ENCODE measurements at regions not wholly inside any gene's neighbourhood (a gene's known extent, or its start where the extent isn't known, plus 50 kb on each side); places are given as distances from the start of the nearest gene placed in this dataset.

DNA sequence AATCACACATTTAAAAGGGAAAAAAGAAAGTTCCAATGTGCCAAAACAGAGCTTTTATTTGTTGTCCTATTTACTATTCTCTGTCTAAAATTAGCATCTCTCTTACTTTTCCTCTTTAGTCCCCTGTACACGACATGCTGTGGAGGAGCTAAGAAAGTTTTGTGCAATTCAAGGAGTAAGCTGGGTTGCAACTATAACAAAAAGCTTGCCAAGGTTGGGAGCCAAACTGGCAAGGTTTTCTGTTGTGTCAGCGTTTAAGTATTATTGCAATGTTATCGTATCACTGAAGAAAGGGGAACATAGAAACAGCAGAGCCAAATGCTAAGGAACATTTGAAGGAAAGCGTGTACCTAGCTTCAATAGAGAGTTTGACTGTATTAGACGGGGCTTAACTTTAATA is 680.8 kb downstream of the CETN3 start:
- no peak overlapping the region for H2BK120ac ChIP-seq (ENCODE audit: low read depth, low read length)
- no peak overlapping the region for H4K91ac ChIP-seq (ENCODE audit: insufficient read depth, low read depth, low read length)
- no peaks in the 10 kb centered on the region for H3K36me3 ChIP-seq (ENCODE audit: control insufficient read depth, insufficient read depth, low read length)
- ATAC-seq (ENCODE audit: low read depth), result no peak
- no peaks in the 10 kb centered on the region for H3K79me1 ChIP-seq (ENCODE audit: low read depth in 1 of 2, low read length in 2 of 2)
- peak; percentile 0 for DNase-seq
- no peak overlapping the region for H4K8ac ChIP-seq (ENCODE audit: low read depth in 2 of 2, low read length in 2 of 2)
- H3K4me3 ChIP-seq (ENCODE audit: insufficient read depth, low read depth, low read length), result no peak overlapping the region
- H3K9me1 ChIP-seq (ENCODE audit: insufficient read depth, low read length), result no peaks in the 10 kb centered on the region
- no peak overlapping the region for H3K23ac ChIP-seq (ENCODE audit: low read depth, low read length)
- BruUV-seq (replicated peaks), result no TSS peak
- dilution Hi-C loops (cut with HindIII; ENCODE audit: low sequenced_read_pairs, unreplicated experiment), result no loop called here
- H3K27ac ChIP-seq (ENCODE audit: insufficient read depth, low read length), result no peak overlapping the region
- no peak overlapping the region for H3K14ac ChIP-seq (replicated peaks; ENCODE audit: low read depth, low read length)
- no peaks in the 10 kb centered on the region for H3K27me3 ChIP-seq (ENCODE audit: control insufficient read depth, insufficient read depth, low read length)
- H3K9me3 ChIP-seq (ENCODE audit: control insufficient read depth, insufficient read depth, low read length), result no peaks in the 10 kb centered on the region
- no peak overlapping the region for H4K5ac ChIP-seq (ENCODE audit: low read depth, low read length)
- no peak overlapping the region for H3K18ac ChIP-seq (ENCODE audit: low read depth, low read length)
- no peak overlapping the region for H3K4ac ChIP-seq (ENCODE audit: low read depth, low read length)
- no peak overlapping the region for H2BK15ac ChIP-seq (ENCODE audit: low read depth, low read length)
- no peak overlapping the region for H3K9ac ChIP-seq (ENCODE audit: low read depth, low read length)
- in situ Hi-C loops (cut with MboI; ENCODE audit: low sequenced_read_pairs), result no loop called here
- TF ChIP-seq CHD1 (IDR thresholded peaks at IDR 0.05; ENCODE audit: low read depth, low read length), result no peak
- no peak for TF ChIP-seq RFX5 (IDR thresholded peaks at IDR 0.05; ENCODE audit: low read depth, low read length)
- peak; percentile 83 for TF ChIP-seq MAFK (IDR thresholded peaks at IDR 0.05; ENCODE audit: low read depth, low read length)
- H4K20me1 ChIP-seq (ENCODE audit: insufficient read depth, low read length), result no peaks in the 10 kb centered on the region
- H2AK5ac ChIP-seq (ENCODE audit: low read depth, low read length), result no peak overlapping the region
- H2AFZ ChIP-seq (replicated peaks; ENCODE audit: low read length, poor library complexity), result no peak overlapping the region
- no peak overlapping the region for H3K56ac ChIP-seq (ENCODE audit: extremely low read depth, insufficient read depth, low read length)
- 0% methylated on average over 1 of the region's 5 CpGs; no CpG with 5 or more reads in 1 of the 2 experiments for WGBS, 2 experiments (ENCODE audit: extremely low coverage in 2 of 2, insufficient read length in 1 of 2)
- H2AK9ac ChIP-seq (replicated peaks; ENCODE audit: low read depth, low read length, poor library complexity), result no peak overlapping the region
- ChIA-PET CTCF (no interaction called here), POLR2A (ENCODE audit: unreplicated experiment) (no interaction called here)
- no peak overlapping the region for H3K4me2 ChIP-seq (ENCODE audit: low read depth, low read length)
- no peak overlapping the region for H2BK5ac ChIP-seq (ENCODE audit: low read depth, low read length, poor library complexity, severe bottlenecking)
- no peak overlapping the region for H2BK20ac ChIP-seq (ENCODE audit: low read depth, low read length)
- no peaks in the 10 kb centered on the region for H3K4me1 ChIP-seq (ENCODE audit: control insufficient read depth, insufficient read depth, low read length)
- intact Hi-C loops (cut with micrococcal nuclease), result no loop called here
